IPS DF 6.9 (cell line): ENCODE measurements at regions not wholly inside any gene's neighbourhood (a gene's known extent, or its start where the extent isn't known, plus 50 kb on each side); places are given as distances from the start of the nearest gene placed in this dataset.

Experiments used
- DNase-seq: peaks from one replicate; pipeline ENCODE4 v3.0.0-alpha.2; 2013; ENCODE audit warnings: low read depth, low spot score
- H3K27ac ChIP-seq: one replicate; pipeline ENCODE4 v1.5.1; 2013; ENCODE audit warnings: low read length, control low read depth
- H3K27me3 ChIP-seq: 2 replicates; pipeline ENCODE4 v1.6.1; 2013; ENCODE audit warnings: mild to moderate bottlenecking, low read length; ENCODE audit not compliant: control insufficient read depth, insufficient read depth
- H3K36me3 ChIP-seq: 2 replicates; pipeline ENCODE4 v1.6.1; 2013; ENCODE audit warnings: low read length; ENCODE audit not compliant: control insufficient read depth, insufficient read depth
- H3K4me1 ChIP-seq: 2 replicates; pipeline ENCODE4 v1.6.1; 2013; ENCODE audit warnings: low read length; ENCODE audit not compliant: control insufficient read depth, insufficient read depth
- H3K4me3 ChIP-seq: 2 replicates; pipeline ENCODE4 v1.5.1; 2013; ENCODE audit warnings: mild to moderate bottlenecking, low read length
- H3K9me3 ChIP-seq: 2 replicates; pipeline ENCODE4 v1.6.1; 2013; ENCODE audit warnings: low read length, inconsistent platforms; ENCODE audit not compliant: control insufficient read depth, insufficient read depth
- WGBS: extraction: QIAGEN DNeasy Blood & Tissue Kit; methylation state at CpG from one replicate; pipeline ENCODE4 v1.1.7; 2013; ENCODE audit warnings: mixed read lengths, missing lambda C conversion rate; ENCODE audit not compliant: insufficient read length, insufficient coverage; 5-methylcytosine and 5-hydroxymethylcytosine counted together

- Histone ChIP-seq H3K4me1 (no peaks in the 10 kb centered on the region), H3K9me3 (no peaks in the 10 kb centered on the region), H3K4me3 (no peak overlapping the region), H3K27me3 (no peaks in the 10 kb centered on the region), H3K36me3 (no peaks in the 10 kb centered on the region), H3K27ac (no peak overlapping the region)
- no peak for DNase-seq
- no CpG with 5 or more reads among the region's 5 CpGs for WGBS
Measured at GRCh38 chr4:38275331-38276100, 315.3 kb downstream of the PTTG2 start.

GRCh38 chr4:38278255-38278654, 318.1 kb downstream of the PTTG2 start:
- no peaks in the 10 kb centered on the region for H3K4me1 ChIP-seq
- H3K27ac ChIP-seq: no peak overlapping the region
- no peaks in the 10 kb centered on the region for H3K27me3 ChIP-seq
- no CpG with 5 or more reads among the region's 4 CpGs for WGBS
- H3K36me3 ChIP-seq: no peaks in the 10 kb centered on the region
- no peaks in the 10 kb centered on the region for H3K9me3 ChIP-seq
- no peak for DNase-seq
- no peak overlapping the region for H3K4me3 ChIP-seq

- H3K27ac ChIP-seq: no peak overlapping the region
- no CpG with 5 or more reads among the region's 8 CpGs for WGBS
Measured at GRCh38 chr4:38279077-38279476, 318.9 kb downstream of the PTTG2 start.

GRCh38 chr4:38279650-38280322, 319.6 kb downstream of the PTTG2 start:
- Histone ChIP-seq H3K9me3 (no peaks in the 10 kb centered on the region), H3K27ac (no peak overlapping the region), H3K36me3 (no peaks in the 10 kb centered on the region), H3K4me1 (no peaks in the 10 kb centered on the region), H3K4me3 (no peak overlapping the region), H3K27me3 (no peaks in the 10 kb centered on the region)
- no CpG with 5 or more reads among the region's 9 CpGs for WGBS
- DNase-seq: no peak

More at GRCh38 chr4:38279077-38279476, 318.9 kb downstream of the PTTG2 start:
- no peak for DNase-seq
- Histone ChIP-seq H3K9me3 (no peaks in the 10 kb centered on the region), H3K36me3 (no peaks in the 10 kb centered on the region), H3K4me1 (no peaks in the 10 kb centered on the region), H3K27me3 (no peaks in the 10 kb centered on the region), H3K4me3 (no peak overlapping the region)

- H3K36me3 ChIP-seq: no peaks in the 10 kb centered on the region
- DNase-seq: no peak
- no peaks in the 10 kb centered on the region for H3K9me3 ChIP-seq
- H3K4me1 ChIP-seq: no peaks in the 10 kb centered on the region
- no peak overlapping the region for H3K4me3 ChIP-seq
- no CpG with 5 or more reads among the region's 4 CpGs for WGBS
- H3K27me3 ChIP-seq: no peaks in the 10 kb centered on the region
- no peak overlapping the region for H3K27ac ChIP-seq
Measured at GRCh38 chr4:38280323-38280706, 320.1 kb downstream of the PTTG2 start.

- no peaks in the 10 kb centered on the region for H3K9me3 ChIP-seq
- no peak for DNase-seq
- no peaks in the 10 kb centered on the region for H3K27me3 ChIP-seq
- H3K4me1 ChIP-seq: no peaks in the 10 kb centered on the region
- H3K4me3 ChIP-seq: no peak overlapping the region
- no peak overlapping the region for H3K27ac ChIP-seq
- WGBS: no CpG with 5 or more reads among the region's 2 CpGs
- H3K36me3 ChIP-seq: no peaks in the 10 kb centered on the region
Measured at GRCh38 chr4:38281371-38282071, 321.3 kb downstream of the PTTG2 start.

GRCh38 chr4:38283724-38284123, 323.5 kb downstream of the PTTG2 start:
- Histone ChIP-seq H3K4me3 (no peak overlapping the region), H3K36me3 (no peaks in the 10 kb centered on the region), H3K27ac (no peak overlapping the region), H3K9me3 (no peaks in the 10 kb centered on the region), H3K27me3 (no peaks in the 10 kb centered on the region), H3K4me1 (peaks cover 1% of the 10 kb centered on the region; the same call in 1 of the 2 replicates)
- WGBS: 100% methylated on average over 2 of the region's 3 CpGs
- no peak for DNase-seq

GRCh38 chr4:38284294-38285030, 324.3 kb downstream of the PTTG2 start:
- no CpG with 5 or more reads among the region's 2 CpGs for WGBS
- DNase-seq: no peak

GRCh38 chr4:38287101-38287851, 327.1 kb downstream of the PTTG2 start:
- no peak for DNase-seq
- Histone ChIP-seq H3K4me1 (peaks cover 1% of the 10 kb centered on the region; the same call in 1 of the 2 replicates), H3K4me3 (no peak overlapping the region), H3K36me3 (no peaks in the 10 kb centered on the region), H3K9me3 (no peaks in the 10 kb centered on the region), H3K27ac (no peak overlapping the region), H3K27me3 (no peaks in the 10 kb centered on the region)
- WGBS: no CpG with 5 or more reads among the region's 10 CpGs

More at GRCh38 chr4:38284294-38285030, 324.3 kb downstream of the PTTG2 start:
- Histone ChIP-seq H3K4me3 (no peak overlapping the region), H3K27me3 (no peaks in the 10 kb centered on the region), H3K4me1 (peaks cover 1% of the 10 kb centered on the region; the same call in 1 of the 2 replicates), H3K27ac (no peak overlapping the region), H3K36me3 (no peaks in the 10 kb centered on the region), H3K9me3 (no peaks in the 10 kb centered on the region)
